A549 (cell line): ENCODE measurements at regions not wholly inside any gene's neighbourhood (a gene's known extent, or its start where the extent isn't known, plus 50 kb on each side); places are given as distances from the start of the nearest gene placed in this dataset.

Source experiments
- ATAC-seq, 2 experiments: fragments of 200-7000 bp in 1 of 2; fragments of >200 bp in 1 of 2; cut with Nextera tagmentation in 1 of 2; cut with Tn5 transposase in 1 of 2; 3 replicates each; pipeline versions ENCODE4 v1.8.0 to v1.9.1; 2018 to 2020; ENCODE audit warnings: mild to moderate bottlenecking in 1 of 2, moderate library complexity in 1 of 2
- CTCF ChIA-PET: fragments of 300-600 bp; sonication (Branson Sonifier 250); formaldehyde crosslinking; extraction: SDS; loops from one replicate; lab custom pipeline; 2021; ENCODE audit warnings: antibody characterized with exemption, inconsistent platforms; lab: Yijun Ruan, JAX
- POLR2A ChIA-PET: fragments of 350-600 bp; formaldehyde crosslinking; extraction: SDS; loops from one replicate; lab custom pipeline; 2021; ENCODE audit warnings: antibody characterized with exemption, inconsistent platforms; lab: Yijun Ruan, JAX
- DNase-seq, 2 experiments: peaks; one replicate each; pipeline versions ENCODE4 v3.0.0 to v3.0.0-alpha.2; 2011 to 2016; ENCODE audit warnings: low read depth in 1 of 2, low spot score in 1 of 2
- FAIRE-seq: peaks from 2 replicates; lab custom pipeline; 2011; peaks lifted over from hg19 to GRCh38; lab: Jason Lieb, UNC
- H3K27ac ChIP-seq, 2 experiments: fragments of >200 bp; sonication (Bioruptor Twin); formaldehyde crosslinking; 3 replicates each; pipeline ENCODE4 v1.5.1; 2016 to 2017
- H3K4me1 ChIP-seq: fragments of >200 bp; sonication (Bioruptor Twin); formaldehyde crosslinking; 3 replicates; pipeline ENCODE4 v1.6.1; 2016
- H3K4me2 ChIP-seq: fragments of >200 bp; sonication (Bioruptor Twin); formaldehyde crosslinking; 3 replicates; pipeline ENCODE4 v1.6.1; 2016
- H3K4me3 ChIP-seq: fragments of >200 bp; sonication (Bioruptor Twin); formaldehyde crosslinking; 3 replicates; pipeline ENCODE4 v1.5.1; 2016
- H3K9me3 ChIP-seq: fragments of >200 bp; sonication (Bioruptor Twin); formaldehyde crosslinking; 3 replicates; pipeline ENCODE4 v1.6.1; 2016
- ATOH8 ChIP-seq: fragments of 250-450 bp; sonication (Bioruptor Pico); IDR thresholded peaks from 2 replicates; pipeline ENCODE4 v1.5.0; 2020; ENCODE audit warnings: low read depth, mild to moderate bottlenecking, moderate library complexity
- BHLHE40 ChIP-seq: IDR thresholded peaks from 2 replicates; pipeline ENCODE4 v1.6.1; 2012; ENCODE audit warnings: low read depth, low read length, inconsistent platforms
- CBX2 ChIP-seq: fragments of 200-600 bp; sonication (generic); IDR thresholded peaks from 2 replicates; pipeline ENCODE4 v1.6.1; 2016; ENCODE audit warnings: low read depth, mild to moderate bottlenecking, borderline replicate concordance
- CBX8 ChIP-seq: fragments of 200-600 bp; sonication (generic); IDR thresholded peaks from 2 replicates; pipeline ENCODE4 v1.6.1; 2016
- CHD2 ChIP-seq: fragments of 150-350 bp; IDR thresholded peaks from 2 replicates; pipeline ENCODE4 v1.6.1; 2014; ENCODE audit warnings: low read length; ENCODE audit not compliant: partially characterized antibody
- EHMT2 ChIP-seq: fragments of 200-600 bp; sonication (generic); IDR thresholded peaks from 2 replicates; pipeline ENCODE4 v1.6.1; 2016; ENCODE audit warnings: antibody characterized with exemption, low read depth, mild to moderate bottlenecking, moderate library complexity
- ESRRA ChIP-seq: fragments of 150-350 bp; IDR thresholded peaks from 2 replicates; pipeline ENCODE4 v1.6.1; 2014; ENCODE audit warnings: mild to moderate bottlenecking, low read length, borderline replicate concordance
- FOSB ChIP-seq: fragments of 250-450 bp; sonication (Bioruptor Pico); IDR thresholded peaks from 2 replicates; pipeline ENCODE4 v1.5.0; 2020; ENCODE audit warnings: mild to moderate bottlenecking, moderate library complexity
- FOXS1 ChIP-seq: fragments of 250-450 bp; sonication (Bioruptor Pico); IDR thresholded peaks from 2 replicates; pipeline ENCODE4 v1.5.0; 2020; ENCODE audit warnings: mild to moderate bottlenecking, moderate library complexity
- MYC ChIP-seq: IDR thresholded peaks from 2 replicates; pipeline ENCODE4 v1.6.1; 2012; ENCODE audit warnings: mild to moderate bottlenecking, inconsistent platforms, low read length, improper control_type of control experiment, borderline replicate concordance
- NR3C1 ChIP-seq: fragments of >200 bp; sonication (Bioruptor Twin); formaldehyde crosslinking; IDR thresholded peaks from 3 replicates; pipeline ENCODE4 v1.6.1; 2017
- RARB ChIP-seq: fragments of 250-450 bp; sonication (Bioruptor Pico); IDR thresholded peaks from 2 replicates; pipeline ENCODE4 v1.8.0; 2021; ENCODE audit warnings: mild to moderate bottlenecking, moderate library complexity
- RCOR1 ChIP-seq: fragments of 150-350 bp; IDR thresholded peaks from 2 replicates; pipeline ENCODE4 v1.6.1; 2014; ENCODE audit warnings: antibody characterized with exemption, low read length, low read depth
- RFX5 ChIP-seq: fragments of 450-650 bp; IDR thresholded peaks from 2 replicates; pipeline ENCODE4 v1.7.1; 2014; ENCODE audit warnings: antibody characterized with exemption, mild to moderate bottlenecking, moderate library complexity
- SREBF2 ChIP-seq: fragments of 450-650 bp; IDR thresholded peaks from 2 replicates; pipeline ENCODE4 v1.6.1; 2014; ENCODE audit warnings: mild to moderate bottlenecking, moderate library complexity
- TFCP2L1 ChIP-seq: fragments of 250-450 bp; sonication (Bioruptor Pico); IDR thresholded peaks from 2 replicates; pipeline ENCODE4 v1.5.0; 2021; ENCODE audit warnings: mild to moderate bottlenecking
- TP53 ChIP-seq: fragments of 250-450 bp; sonication (Bioruptor Pico); IDR thresholded peaks from 2 replicates; pipeline ENCODE4 v1.5.0; 2021; ENCODE audit warnings: mild to moderate bottlenecking, moderate library complexity
- ZSCAN20 ChIP-seq: fragments of 250-450 bp; sonication (Bioruptor Pico); IDR thresholded peaks from 2 replicates; pipeline ENCODE4 v1.8.0; 2022; ENCODE audit warnings: mild to moderate bottlenecking, moderate library complexity
- WGBS: methylation state at CpG from one replicate; pipeline ENCODE4 v1.1.6; 2017; ENCODE audit errors: missing lambda C conversion rate; 5-methylcytosine and 5-hydroxymethylcytosine counted together
- TF ChIP-seq, protein P1 (sequence below): fragments of >200 bp; sonication (Bioruptor Twin); formaldehyde crosslinking; IDR thresholded peaks from 2 replicates; pipeline ENCODE4 v1.6.1; 2016
- TF ChIP-seq, protein P2 (sequence below): IDR thresholded peaks from 2 replicates; pipeline ENCODE4 v1.6.1; 2012
- TF ChIP-seq, protein P3 (sequence below): fragments of >200 bp; sonication (Bioruptor Twin); formaldehyde crosslinking; IDR thresholded peaks from 3 replicates; pipeline ENCODE4 v1.5.1; 2016
- TF ChIP-seq, protein P4 (sequence below): fragments of 250-450 bp; sonication (Bioruptor Pico); IDR thresholded peaks from 2 replicates; pipeline ENCODE4 v1.5.0; 2021; ENCODE audit warnings: mild to moderate bottlenecking, moderate library complexity, borderline replicate concordance

DNA sequence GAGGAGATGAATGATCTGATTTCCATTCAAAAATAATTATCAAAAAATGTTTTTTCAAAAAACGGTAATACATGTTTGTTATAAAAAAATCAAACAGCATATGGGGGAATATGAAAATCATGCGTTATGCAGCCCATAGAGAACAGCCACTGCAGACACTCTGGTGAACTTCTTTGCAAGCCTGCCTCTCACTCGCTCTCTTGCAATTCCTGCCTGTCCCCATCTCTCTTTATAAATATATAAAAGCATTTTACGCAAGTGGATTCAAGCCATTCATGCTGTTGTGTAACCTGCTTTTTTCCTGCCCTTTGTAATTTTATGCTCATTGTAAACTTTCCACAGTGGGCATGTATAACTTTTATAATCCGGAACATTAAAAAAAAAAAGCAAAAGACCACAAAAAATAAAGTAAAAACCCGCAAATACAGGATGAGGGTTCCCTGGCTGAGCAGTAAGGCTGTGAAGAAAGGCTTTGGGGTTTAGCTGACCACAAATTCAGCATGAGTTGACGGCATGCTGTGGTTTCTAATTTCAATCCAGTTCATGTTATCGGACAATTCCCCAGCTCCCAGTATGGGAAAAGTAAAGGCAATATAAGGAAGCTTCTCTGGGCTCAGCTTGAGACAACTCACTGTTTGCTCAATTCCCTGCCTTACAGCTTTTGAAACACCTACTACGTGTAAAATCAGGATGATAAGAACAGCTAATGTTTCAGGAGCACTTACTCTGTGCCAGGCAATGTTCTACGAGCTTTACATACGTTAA lies 52.8 kb upstream of the ZBTB40 start:
- ATAC-seq (no peak), DNase-seq (no peak), FAIRE-seq (no peak)
- H3K9me3 ChIP-seq, result no peaks in the 10 kb centered on the region
- H3K4me1 ChIP-seq, result no peaks in the 10 kb centered on the region
- H3K4me3 ChIP-seq, result no peak overlapping the region
- no peak overlapping the region for H3K4me2 ChIP-seq
- H3K27ac ChIP-seq, result no peak overlapping the region
- TF ChIP-seq ZSCAN20 (CRISPR knock-in tag), result no peak
- no peak for TF ChIP-seq TFCP2L1 (CRISPR knock-in tag)
- TF ChIP-seq, protein P1, sequence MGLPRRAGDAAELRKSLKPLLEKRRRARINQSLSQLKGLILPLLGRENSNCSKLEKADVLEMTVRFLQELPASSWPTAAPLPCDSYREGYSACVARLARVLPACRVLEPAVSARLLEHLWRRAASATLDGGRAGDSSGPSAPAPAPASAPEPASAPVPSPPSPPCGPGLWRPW, result no peak
- no peak for TF ChIP-seq ESRRA
- TF ChIP-seq RCOR1, result no peak
- no peak for TF ChIP-seq EHMT2
- TF ChIP-seq BHLHE40, result no peak
- TF ChIP-seq, protein P2, sequence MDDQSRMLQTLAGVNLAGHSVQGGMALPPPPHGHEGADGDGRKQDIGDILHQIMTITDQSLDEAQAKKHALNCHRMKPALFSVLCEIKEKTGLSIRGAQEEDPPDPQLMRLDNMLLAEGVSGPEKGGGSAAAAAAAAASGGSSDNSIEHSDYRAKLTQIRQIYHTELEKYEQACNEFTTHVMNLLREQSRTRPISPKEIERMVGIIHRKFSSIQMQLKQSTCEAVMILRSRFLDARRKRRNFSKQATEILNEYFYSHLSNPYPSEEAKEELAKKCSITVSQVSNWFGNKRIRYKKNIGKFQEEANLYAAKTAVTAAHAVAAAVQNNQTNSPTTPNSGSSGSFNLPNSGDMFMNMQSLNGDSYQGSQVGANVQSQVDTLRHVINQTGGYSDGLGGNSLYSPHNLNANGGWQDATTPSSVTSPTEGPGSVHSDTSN, result no peak
- no peak for TF ChIP-seq FOSB (CRISPR knock-in tag)
- 55% methylated on average over 11 of the region's 11 CpGs for WGBS
- POLR2A ChIA-PET, result no interaction called here
- CTCF ChIA-PET, result interaction anchor here (1.4 kb wide), 1 partner anchor 18 kb away, joined by 5 read pairs; no protein-coding TSS in a partner anchor

GRCh38 chr1:22399421-22400091 lies 52.1 kb upstream of the ZBTB40 start:
- WGBS, result 46% methylated on average over 10 of the region's 10 CpGs
- ATAC-seq (no peak), DNase-seq (no peak), FAIRE-seq (no peak)
- ChIA-PET POLR2A (no interaction called here), CTCF (interaction anchor here (1.4 to 2.1 kb wide), 3 partner anchors 17 to 21 kb away, joined by 5 to 8 read pairs (median 5); no protein-coding TSS in a partner anchor)
- no peak overlapping the region for H3K27ac ChIP-seq
- no peak for TF ChIP-seq SREBF2
- no peak for TF ChIP-seq ATOH8 (CRISPR knock-in tag)
- no peak for TF ChIP-seq MYC
- TF ChIP-seq CHD2, result no peak
- no peak for TF ChIP-seq CBX8
- TF ChIP-seq TFCP2L1 (CRISPR knock-in tag), result no peak
- no peak for TF ChIP-seq FOXS1 (CRISPR knock-in tag)
- TF ChIP-seq RFX5, result no peak
- TF ChIP-seq RARB (CRISPR knock-in tag), result no peak
- no peak for TF ChIP-seq CBX2
- no peak for TF ChIP-seq NR3C1
- no peak for TF ChIP-seq EHMT2
- no peak for TF ChIP-seq TP53 (CRISPR knock-in tag)
- TF ChIP-seq, protein P3, sequence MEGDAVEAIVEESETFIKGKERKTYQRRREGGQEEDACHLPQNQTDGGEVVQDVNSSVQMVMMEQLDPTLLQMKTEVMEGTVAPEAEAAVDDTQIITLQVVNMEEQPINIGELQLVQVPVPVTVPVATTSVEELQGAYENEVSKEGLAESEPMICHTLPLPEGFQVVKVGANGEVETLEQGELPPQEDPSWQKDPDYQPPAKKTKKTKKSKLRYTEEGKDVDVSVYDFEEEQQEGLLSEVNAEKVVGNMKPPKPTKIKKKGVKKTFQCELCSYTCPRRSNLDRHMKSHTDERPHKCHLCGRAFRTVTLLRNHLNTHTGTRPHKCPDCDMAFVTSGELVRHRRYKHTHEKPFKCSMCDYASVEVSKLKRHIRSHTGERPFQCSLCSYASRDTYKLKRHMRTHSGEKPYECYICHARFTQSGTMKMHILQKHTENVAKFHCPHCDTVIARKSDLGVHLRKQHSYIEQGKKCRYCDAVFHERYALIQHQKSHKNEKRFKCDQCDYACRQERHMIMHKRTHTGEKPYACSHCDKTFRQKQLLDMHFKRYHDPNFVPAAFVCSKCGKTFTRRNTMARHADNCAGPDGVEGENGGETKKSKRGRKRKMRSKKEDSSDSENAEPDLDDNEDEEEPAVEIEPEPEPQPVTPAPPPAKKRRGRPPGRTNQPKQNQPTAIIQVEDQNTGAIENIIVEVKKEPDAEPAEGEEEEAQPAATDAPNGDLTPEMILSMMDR, result no peak
- TF ChIP-seq, protein P4, sequence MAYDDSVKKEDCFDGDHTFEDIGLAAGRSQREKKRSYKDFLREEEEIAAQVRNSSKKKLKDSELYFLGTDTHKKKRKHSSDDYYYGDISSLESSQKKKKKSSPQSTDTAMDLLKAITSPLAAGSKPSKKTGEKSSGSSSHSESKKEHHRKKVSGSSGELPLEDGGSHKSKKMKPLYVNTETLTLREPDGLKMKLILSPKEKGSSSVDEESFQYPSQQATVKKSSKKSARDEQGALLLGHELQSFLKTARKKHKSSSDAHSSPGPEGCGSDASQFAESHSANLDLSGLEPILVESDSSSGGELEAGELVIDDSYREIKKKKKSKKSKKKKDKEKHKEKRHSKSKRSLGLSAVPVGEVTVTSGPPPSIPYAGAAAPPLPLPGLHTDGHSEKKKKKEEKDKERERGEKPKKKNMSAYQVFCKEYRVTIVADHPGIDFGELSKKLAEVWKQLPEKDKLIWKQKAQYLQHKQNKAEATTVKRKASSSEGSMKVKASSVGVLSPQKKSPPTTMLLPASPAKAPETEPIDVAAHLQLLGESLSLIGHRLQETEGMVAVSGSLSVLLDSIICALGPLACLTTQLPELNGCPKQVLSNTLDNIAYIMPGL (CRISPR knock-in tag), result no peak
- no peaks in the 10 kb centered on the region for H3K4me1 ChIP-seq
- no peak overlapping the region for H3K4me2 ChIP-seq
- no peak overlapping the region for H3K4me3 ChIP-seq
- H3K9me3 ChIP-seq, result no peaks in the 10 kb centered on the region
